Head of caudate nucleus (tissue), 42 donors: ENCODE measurements at regions not wholly inside any gene's neighbourhood (a gene's known extent, or its start where the extent isn't known, plus 50 kb on each side); places are given as distances from the start of the nearest gene placed in this dataset.
"Not testable (repeated sequence)": the region's sequence is repeated elsewhere in the genome, so short reads cannot be mapped to it uniquely, and the experiment has no call there.

Source experiments
- DNase-seq, 42 donors: peaks; one replicate each; pipeline versions ENCODE4 v3.0.0 to v3.0.0-alpha.2; 2020 to 2021; ENCODE audit warnings: mixed read lengths in 7 of 42
- intact Hi-C: fragments of 100-400 bp; cut with DNase I; formaldehyde crosslinking; loops from one replicate; pipeline ENCODE4 v1.15.0; 2022

DNA sequence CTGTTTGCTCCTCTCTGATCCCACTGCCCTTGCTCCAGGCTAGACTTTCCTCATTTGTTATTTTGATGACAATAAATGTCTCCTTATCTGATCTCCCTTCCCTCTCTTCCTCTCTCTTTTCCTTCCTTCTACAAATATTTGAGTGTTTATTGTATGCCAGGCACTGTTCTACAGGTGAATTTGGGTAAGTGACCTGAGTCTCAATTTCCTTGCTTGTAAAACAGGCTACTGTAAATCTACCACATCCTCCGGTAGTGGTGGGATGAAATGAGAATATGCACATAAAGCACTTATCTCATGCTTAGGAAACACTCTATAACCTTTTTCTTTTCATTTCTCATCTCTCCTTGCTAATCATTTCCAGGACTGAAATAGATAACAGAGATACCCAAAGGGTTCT lies 86.4 kb downstream of the HMHB1 start:
- intact Hi-C loops, result no loop called here
- DNase-seq, result no peak

DNA sequence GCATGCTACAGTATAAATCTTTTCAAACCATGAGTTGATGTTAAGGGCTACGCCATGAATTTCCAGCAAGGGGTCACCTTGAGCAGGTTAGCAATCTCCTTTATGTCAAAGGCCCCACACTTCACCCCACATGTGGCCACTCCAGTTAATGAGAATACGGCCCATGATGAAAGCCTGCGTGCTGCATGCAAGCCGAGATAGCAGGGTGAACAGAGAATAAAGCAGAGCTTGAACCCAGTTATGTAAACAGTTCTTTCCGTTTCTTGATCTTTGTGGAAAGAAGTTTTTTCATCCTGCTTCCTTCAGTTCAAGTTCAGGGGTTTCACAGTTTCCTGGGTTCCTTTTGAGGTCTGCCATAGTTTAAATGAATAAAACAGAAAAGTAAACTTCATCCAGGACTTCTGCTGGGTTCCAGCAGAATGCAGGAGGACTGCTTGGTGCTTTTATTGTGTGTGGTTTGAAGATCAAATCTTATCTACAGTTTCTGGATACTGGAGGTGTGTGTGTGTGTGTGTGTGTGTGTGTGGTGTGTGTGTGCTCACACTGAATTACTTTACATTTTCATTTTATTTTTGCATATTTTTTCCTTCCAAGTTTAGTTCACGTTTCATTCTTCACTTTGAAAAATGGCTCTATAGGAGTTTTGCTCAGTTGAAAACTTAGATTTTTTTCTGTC lies 87.1 kb downstream of the HMHB1 start:
- DNase-seq, result no peak
- intact Hi-C loops, result no loop called here

DNA sequence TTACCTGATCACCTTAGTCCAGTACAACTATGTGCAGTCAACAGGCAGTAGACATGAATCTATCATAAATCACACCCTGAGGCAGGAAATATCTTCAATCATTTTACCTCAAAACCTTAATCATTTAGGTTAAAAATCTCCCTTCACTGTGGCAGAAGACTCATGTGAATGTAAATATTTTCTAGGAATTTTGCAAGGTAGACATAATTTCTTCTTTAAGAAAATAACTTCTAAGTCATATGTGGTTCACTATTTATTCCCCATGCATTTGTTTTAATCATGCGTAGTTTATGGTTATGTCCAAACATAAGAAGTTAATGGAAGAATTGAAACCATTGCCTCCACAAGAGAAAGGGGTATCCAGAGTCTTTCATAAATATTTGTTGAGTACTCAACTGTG lies 97.0 kb downstream of the HMHB1 start:
- no peak for DNase-seq
- intact Hi-C loops, result no loop called here

DNA sequence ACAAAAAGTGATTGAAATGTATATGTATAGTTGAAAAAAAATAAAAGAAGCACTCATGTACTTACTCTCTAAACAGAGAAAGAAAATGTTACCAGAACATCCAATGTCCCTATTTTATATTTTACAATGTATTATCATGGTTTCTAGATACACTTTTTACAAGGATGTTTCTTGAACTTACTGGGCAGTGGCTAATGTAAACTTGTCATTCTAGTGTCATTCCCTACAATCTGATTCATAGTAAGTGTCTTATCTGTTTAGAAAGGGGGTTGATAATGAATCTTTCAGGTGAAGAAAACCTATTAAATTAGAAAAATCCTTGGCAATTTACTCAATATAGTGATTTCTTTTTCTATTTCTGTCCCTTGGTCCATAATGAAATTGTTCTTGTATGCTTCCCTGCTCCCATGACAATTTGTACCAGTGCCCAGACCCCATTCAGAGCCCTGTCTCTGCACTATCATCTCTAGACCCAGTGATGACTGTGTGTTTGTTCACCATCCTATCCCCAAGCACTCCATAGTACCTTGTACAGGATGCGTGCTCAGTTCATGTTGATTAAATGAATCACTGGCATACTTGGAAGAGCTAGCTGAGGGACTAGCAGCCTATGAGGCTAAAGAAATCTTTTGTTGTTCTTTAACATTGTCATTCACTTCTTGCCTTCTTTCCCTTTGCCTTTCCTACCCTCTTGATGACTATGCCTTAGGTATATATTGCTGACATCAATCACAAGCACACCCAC lies 101.2 kb downstream of the HMHB1 start:
- no peak for DNase-seq
- intact Hi-C loops, result no loop called here

DNA sequence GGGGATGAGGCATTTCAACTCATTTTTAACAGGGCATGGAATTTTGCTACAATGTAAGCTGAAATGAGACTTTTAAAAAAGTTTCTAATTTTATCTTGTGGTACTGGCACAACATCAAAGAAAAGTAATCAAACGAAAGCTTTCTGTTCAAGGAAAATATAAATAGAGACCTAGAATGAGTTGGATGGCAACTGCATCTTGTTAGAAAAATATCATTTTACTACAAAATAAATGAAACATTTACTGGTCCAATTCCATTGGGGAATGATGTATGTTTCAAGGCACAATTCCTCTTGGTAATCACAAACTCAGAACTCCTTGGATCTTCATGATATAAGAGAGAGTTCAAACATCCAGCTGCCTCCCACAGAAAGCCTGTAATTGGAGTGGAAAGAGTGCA lies 102.8 kb downstream of the HMHB1 start:
- no peak for DNase-seq
- intact Hi-C loops, result no loop called here

DNA sequence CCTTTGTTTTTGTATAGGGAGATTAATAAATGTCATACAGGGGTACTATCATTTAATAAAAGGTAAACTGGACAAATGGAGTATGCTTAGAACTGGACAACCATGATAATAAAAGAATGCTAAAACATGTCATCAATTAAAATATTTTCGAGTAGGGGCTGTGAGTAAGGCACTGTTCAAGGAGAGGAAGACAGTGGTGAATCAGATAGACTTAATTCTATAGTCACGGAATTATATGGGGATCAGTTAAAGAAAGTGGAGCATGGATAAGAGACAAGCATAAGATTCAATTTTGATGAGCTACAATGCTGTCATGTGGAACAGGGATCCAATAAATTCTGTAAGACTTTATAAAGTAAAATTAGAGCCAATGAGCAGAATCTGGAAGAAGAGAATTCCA lies 104.5 kb downstream of the HMHB1 start:
- no peak for DNase-seq
- intact Hi-C loops, result no loop called here

DNA sequence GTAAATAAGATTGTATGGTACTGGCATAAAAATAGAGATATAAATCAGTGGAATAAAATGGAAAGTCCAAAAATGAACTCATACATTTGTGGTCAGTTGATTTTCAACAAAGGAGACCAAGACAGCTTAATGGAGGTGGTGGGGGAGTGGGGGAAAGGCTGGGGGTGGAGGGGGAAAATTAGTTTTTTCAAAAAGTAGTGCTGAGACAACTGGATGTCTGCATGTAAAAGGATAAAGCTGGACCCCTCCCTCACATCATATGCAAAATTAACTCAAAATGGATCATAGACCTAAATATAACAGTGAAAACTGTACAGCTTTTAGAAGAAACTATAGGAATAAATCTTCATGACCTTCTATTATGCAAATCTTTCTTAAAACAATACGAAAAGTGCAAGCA lies 107.0 kb downstream of the HMHB1 start:
- no peak for DNase-seq
- intact Hi-C loops, result no loop called here

DNA sequence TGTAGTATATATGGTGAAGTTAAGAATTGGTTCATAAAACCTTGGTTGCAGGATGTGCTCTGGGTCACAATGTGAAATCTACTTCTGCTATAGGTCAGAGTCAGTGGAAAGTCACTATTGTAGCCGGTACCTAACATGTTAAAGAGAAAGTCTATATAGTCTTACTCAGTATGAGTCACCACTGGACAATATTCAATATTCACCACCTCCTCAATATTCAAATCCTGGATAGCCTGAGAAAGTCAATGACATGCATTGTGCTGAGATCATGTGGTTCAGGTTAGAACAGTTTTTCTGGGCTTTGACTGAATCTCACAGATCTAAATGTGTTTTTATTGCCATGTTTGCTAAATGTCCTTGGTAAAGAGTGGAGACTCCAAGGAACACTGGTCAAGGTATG lies 108.8 kb downstream of the HMHB1 start:
- intact Hi-C loops, result no loop called here
- no peak for DNase-seq

DNA sequence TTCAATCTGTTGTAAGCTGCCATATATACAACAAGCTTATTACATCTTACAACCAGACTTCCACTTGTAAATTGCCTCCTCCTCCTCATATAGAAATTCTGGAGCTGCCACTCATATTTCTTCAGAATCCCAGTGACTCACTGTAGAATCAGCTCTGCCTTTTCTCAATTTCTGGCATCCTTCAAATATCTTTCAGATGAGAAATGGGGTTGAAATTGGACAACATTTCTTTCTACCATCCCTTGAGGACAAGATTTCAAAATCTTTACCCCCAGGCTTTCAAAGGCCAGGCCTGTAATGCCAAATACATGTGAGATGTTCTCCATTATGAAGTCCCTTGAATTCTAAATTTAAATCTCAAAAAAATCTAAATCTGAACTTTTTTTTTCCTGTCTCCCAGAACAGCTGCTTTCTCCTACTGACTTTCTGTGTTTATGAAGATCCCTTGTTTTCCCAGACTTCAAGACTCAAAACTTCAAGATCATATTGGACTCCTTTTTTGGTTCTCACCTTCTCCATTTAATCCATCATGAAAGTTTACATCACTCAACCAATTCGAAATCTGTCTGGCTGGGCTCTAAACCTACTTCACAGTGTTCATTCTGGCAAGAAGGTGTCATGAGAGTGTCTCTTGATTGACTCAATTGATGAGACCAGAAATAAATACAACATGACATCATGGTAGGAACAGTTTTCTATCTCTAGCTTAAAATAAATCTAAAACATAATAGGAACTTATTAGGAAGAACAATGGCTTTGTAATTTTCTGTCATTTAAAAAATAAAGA lies 109.8 kb downstream of the HMHB1 start:
- intact Hi-C loops, result no loop called here
- DNase-seq, result peak in 1 of 42 donors; percentile 25

DNA sequence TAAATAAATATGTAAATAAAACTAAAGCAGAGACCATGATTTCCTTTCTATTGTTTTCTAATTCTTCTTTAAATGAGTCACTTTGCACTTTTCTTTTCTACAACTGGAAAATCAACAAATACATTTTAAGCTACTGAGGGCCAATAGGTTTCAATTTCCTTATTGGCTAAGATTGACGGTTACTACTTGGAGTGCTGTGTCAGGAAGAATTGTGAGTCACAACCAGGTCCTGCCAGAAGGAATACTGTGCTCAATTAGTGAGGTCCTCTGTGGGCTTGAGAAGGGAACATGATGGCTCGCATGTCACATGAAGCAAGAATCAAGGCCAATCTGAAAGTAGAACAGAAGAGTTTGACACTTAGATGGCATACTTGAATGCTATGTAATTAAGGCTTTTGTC lies 110.8 kb downstream of the HMHB1 start:
- DNase-seq, result peak in 3 of 42 donors; percentile 8 to 47 (median 13)
- intact Hi-C loops, result no loop called here

DNA sequence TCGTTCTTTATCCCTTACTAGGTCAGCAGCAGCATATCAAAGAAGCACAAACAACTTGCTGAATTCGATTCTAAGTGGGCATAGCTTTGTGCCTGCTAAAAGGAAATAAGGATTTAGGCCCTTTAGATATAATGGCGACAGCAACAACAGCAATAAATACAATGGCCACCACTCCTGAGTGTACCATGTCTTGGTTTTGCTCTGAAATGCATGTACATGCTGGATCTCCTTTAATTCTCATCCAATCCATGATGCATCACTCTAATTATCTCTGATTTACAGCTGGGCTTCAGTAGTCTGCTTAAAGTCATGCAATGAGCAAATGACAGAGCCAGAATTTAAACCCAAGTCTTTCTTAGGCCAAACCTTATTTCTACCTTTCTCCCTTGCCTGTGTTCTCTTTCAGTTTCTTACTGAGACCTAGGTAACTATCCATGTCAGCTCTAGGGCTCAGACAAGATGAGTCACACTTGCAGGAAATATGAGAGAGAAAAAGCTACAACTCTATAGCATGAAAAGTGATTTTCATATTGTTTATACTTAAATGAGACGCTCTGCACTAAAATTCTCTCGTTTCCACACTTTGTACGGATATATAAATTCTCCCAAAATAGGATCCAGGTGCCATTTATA lies 111.8 kb downstream of the HMHB1 start:
- intact Hi-C loops, result no loop called here

DNA sequence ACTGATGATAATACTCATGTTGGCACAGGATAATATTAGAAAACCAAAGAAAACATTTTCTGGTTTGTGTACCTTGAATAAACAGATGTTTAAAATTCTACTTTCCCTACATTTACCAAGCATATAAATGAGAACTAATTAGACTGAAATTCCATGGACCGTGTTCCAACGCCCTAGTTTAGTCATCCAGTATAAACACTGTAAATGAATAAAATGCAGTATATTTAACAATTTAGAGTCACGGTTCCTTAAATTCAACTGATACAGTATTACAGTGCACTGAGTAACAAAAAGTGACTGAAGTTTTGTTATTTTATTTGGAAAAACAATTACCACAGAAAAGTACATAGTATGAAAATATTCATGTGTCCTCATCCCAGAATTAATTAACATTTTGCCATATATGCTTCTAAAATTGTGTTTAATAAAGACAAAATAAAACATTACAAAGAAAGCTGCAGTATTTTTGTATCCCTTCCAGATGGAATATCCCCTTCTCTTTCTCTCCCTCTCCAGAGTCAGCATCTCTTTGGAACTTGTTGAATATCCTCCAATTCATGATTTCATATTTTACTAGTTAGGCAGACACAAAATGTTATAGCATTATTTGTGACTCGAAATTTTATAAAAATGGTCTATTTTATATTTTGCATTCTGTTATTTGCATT lies 112.5 kb downstream of the HMHB1 start:
- DNase-seq, result no peak
- intact Hi-C loops, result no loop called here

More for the DNA sequence above, 111.8 kb downstream of the HMHB1 start:
- no peak for DNase-seq

DNA sequence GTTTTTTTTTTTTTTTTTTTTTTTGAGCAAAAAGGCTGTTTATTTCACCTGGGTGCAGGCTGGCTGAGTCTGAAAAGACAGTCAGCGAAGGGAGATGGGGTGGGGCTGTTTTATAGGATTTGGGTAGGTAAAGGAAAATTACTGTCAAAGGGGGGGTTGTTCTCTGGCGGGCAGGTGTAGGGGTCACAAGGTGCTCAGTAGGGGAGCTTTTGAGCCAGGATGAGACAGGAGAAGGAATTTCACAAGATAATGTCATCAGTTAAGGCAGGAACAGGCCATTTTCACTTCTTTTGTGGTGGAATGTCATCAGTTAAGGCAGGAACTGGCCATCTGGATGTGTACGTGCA lies 113.0 kb downstream of the HMHB1 start:
- DNase-seq, intact Hi-C loops: not testable (repeated sequence)

DNA sequence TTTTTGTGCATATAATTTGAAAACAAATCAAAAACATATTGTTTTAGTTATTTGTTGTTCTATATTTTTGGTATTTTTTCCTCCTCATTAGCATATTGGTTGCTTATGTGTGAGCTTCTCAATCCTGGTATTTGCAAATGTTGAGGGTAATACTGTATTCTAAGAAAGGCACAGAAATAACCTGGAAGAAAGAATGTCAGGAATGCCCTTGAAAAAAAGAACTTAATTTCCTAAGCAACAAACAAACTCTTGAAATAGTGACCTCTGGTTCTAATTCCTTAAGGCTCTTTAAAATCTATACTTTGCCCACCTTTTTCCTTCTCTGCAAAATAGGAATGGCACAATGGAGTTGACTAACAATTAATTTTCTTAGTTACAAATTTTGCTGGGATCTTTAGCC lies 117.5 kb downstream of the HMHB1 start:
- no peak for DNase-seq
- intact Hi-C loops, result no loop called here

DNA sequence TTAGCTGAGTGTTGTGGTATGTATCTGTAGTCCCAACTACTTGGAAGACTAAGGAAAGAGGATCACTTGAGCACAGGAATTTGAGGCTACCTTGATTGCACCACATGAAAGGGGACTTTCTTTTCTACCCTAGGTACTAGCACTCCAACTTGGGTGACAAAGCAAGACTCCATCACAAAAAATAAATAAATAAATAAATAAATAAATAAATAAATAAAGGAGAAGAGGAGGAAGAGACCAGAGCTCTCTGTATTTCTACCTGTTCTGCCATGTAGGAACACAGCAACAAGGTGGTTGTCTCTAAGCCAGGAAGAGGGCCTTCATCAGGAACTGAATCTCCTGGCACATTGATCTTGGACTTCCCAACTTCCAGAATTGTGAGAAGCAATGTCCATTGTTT lies 118.6 kb downstream of the HMHB1 start:
- no peak for DNase-seq
- intact Hi-C loops, result no loop called here

DNA sequence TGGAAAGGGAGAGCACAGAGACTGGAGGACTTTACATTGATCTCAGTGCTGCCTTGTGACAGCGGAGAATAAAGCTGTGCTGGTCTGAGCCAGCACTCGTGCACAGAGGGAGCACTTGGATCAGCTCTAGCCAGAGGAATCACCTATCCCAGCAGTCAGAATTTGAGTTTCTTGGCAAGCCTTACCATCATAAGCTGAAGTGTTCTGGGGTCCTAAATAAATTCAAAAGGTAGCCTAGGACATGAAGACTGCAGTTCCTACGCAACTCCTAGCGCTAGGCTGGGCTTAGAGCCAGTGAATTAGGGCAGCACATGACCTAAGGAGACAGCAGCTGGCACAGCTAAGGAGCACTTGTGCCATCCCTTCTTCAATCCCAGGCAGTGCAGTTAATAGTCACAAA lies 119.5 kb downstream of the HMHB1 start:
- intact Hi-C loops, result no loop called here
- peak in 19 of 42 donors; percentile 4 to 48 (median 28) for DNase-seq

DNA sequence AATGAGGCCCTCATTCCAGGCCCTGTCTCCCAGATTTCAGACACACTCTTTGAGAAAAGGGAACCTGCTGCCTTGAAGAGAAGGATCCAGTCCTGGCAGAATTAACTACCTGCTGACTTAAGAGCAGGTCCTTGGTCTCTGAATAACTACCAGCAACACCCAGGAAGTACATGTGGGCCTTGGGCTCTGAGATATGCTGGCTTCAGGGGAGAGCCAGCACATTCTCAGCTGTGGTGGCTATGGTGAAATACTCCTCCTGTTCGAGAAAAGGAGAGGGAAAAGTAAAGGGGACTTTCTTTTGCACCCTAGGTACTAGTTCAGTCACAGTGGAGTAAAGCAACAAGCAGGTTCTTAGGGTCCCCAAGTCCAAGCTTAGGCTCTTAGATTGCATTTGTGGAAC lies 120.0 kb downstream of the HMHB1 start:
- intact Hi-C loops, result no loop called here
- peak in 1 of 42 donors; percentile 2 for DNase-seq

DNA sequence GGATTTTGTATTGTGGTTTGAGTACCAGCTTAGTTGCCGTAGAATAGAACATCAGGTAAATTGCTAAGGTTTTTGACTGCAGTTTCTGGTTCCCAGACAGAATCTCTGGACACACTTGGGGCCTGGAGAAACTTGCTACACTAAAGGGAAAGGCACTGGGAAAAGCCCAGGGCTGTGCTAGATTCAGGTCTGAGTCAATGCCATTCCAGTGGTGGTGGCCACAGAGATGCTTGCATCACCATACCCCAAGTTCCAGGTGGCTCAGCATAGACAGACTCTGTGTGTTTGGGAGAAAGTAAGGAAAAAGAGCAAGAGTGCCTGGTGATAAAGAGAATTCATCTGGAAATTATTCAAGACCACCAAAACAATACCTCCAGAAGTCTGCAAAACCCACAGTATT lies 120.6 kb downstream of the HMHB1 start:
- no peak for DNase-seq
- intact Hi-C loops, result no loop called here

DNA sequence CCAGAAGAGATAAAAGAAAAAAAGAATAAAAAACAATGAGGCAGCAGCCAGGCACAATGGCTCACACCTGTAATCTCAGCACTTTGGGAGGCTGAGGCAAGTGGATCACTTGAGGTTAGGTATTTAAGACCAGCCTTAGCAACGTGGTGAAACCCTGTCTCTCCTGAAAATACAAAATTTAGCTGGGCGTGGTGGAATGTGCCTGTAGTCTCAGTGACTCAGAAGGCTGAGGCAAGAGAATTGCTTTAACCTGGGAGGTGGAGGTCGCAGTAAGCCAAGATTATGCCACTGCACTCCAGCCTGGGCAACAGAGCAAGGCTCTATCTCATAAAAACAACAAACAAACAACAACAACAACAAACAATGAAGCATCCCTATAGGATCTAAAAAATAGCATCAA lies 121.5 kb downstream of the HMHB1 start:
- intact Hi-C loops, result no loop called here
- DNase-seq, result no peak
